ENCODE measurements at regions not wholly inside any gene's neighbourhood (a gene's known extent, or its start where the extent isn't known, plus 50 kb on each side); places are given as distances from the start of the nearest gene placed in this dataset.

DNA sequence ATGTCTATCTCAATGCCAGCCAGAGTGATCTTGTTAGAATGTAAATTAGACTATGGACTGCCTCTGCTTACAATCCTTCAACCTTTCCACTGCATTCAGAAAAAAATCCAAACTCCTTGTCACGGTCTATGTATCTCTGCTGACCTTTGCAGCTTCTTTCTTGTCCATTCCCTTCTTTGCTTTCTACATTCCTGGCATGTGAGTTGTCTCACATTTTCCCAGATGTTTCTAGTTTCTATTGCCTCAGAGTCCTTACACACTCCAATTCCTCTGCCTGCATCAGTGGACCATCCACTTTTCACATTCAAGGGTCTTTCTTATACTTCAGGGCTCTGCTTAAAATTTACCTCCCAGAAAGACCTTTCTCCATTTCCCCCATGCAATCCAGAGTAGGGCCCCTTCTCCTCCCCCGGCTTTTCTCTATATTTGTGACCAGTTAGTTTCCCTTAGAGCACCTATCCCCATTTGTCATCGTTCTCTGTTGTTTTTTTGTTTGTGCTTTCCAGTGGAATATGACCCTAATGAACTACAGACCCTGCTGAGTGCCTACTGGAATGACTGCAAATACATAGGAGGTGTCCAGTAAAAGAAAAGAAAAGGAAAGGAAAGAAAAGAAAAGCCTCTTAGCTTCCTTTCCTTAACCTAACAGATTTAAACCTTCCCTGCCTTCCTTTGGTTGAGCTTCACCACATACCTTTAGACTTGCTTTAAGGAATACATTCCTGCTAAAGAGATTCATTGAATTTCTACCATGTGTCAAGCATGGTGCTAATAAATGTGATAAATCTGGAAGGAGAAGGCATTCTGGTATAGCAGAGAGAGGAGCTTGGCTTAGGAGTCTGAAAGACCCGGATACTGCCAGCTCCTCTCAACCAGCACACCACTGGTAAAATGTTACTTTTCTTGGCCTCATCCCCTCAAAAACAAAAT lies 102.0 kb downstream of the DIRAS3 start:
- DNase-seq (ENCODE audit: low read depth), result peak; percentile 90

GRCh38 chr1:67947114-67947513 lies 103.3 kb downstream of the DIRAS3 start:
- DNase-seq (ENCODE audit: low read depth), result no peak

GRCh38 chr1:67945733-67946374 lies 104.6 kb downstream of the DIRAS3 start:
- no peak for DNase-seq (ENCODE audit: low read depth)

- DNase-seq (ENCODE audit: low read depth), result no peak
Observed at GRCh38 chr1:67942274-67942673, 108.2 kb downstream of the DIRAS3 start.

GRCh38 chr1:67941746-67942145 lies 108.5 kb upstream of the GNG12 start:
- DNase-seq (ENCODE audit: low read depth), result no peak

DNA sequence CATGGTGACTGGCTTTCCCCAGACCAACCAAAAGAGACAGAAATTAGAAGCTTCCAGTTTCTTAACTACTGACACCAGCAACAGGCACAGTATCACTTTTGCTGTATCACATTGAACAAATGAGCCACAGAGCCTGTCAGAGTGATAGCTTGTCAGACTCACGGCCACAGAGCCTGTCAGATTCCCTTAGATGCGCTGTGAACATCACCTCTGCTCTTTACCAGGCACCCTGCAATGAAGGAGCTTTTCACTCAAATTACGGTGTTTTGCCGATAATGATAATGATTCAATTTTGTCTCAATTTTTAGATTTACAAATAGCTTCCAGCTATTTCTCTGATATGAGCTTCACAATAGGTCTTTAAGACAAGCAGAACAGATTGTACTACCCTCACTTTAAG lies 107.9 kb upstream of the GNG12 start:
- no peak for DNase-seq (ENCODE audit: low read depth)

GRCh38 chr1:67939942-67940341 lies 106.7 kb upstream of the GNG12 start:
- DNase-seq (ENCODE audit: low read depth), result no peak

DNA sequence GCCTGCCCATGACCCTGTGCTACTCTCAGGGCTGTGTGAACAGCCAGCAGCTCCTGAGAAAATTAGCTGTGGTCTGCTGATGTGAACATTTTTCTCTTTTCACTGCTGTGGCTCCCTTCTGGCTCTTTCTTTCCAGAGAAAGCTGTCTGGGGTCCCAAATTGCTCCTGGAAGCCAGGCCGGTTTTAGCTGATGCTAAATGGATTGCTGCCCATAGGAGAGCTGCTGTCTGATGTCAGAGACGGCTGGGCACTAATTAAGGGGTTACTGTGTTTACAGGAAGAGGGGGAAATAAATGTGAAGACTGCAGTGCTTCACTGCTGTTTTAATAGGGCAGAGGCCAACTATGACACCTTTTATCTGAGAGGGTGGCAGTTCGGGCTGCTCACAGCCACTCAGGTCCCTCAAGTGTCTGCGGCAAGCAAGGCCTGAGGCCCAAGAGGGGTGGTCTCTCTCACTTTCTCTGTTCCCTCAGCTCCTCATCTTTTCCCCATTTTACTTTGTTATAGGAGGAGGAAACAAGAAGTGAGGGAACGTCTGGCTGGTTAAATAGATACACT lies 106.0 kb upstream of the GNG12 start:
- no peak for DNase-seq (ENCODE audit: low read depth)

GRCh38 chr1:67937651-67938050 lies 104.4 kb upstream of the GNG12 start:
- peak; percentile 3 for DNase-seq (ENCODE audit: low read depth)

GRCh38 chr1:67937010-67937409 lies 103.7 kb upstream of the GNG12 start:
- no peak for DNase-seq (ENCODE audit: low read depth)

DNA sequence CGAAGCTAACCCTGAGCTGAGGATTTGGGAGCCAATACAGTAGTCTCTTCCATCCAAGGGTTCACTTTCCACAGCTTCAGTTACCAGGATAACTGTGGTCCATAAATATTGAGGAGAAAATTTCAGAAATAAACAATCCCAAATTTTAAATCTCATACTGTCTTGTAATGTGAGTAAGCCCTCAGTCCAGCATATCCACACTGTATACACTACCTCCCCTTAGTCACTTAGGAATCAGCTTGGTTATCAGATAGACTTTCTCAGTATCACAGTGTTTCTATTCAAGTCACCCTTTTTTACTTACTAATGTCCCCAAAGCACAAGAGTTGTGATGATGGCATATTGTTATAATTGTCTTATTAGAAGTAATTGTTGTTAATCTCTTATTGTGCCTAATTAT lies 102.3 kb upstream of the GNG12 start:
- DNase-seq (ENCODE audit: low read depth), result no peak

GRCh38 chr1:67931198-67931597 lies 97.9 kb upstream of the GNG12 start:
- DNase-seq (ENCODE audit: low read depth), result no peak

DNA sequence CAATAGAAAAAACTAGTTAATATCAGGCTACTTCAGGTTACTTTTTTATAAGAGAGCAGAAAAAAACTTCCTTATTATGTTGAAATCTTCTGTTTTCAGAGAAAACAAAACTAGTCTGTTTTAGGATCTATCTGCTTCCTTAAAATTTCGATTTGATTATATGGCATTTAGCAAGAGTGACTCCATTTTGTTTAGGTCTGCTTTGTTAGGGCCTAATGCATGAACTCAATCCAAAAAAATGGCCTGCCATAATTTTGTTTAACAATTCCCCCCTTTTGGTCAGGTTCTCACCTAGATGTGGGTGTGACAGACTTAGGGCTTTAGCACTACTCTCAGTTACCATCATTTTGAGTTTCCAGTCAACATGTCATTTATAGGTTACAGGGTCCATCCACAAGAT lies 89.8 kb upstream of the GNG12 start:
- no peak for DNase-seq (ENCODE audit: low read depth)

DNA sequence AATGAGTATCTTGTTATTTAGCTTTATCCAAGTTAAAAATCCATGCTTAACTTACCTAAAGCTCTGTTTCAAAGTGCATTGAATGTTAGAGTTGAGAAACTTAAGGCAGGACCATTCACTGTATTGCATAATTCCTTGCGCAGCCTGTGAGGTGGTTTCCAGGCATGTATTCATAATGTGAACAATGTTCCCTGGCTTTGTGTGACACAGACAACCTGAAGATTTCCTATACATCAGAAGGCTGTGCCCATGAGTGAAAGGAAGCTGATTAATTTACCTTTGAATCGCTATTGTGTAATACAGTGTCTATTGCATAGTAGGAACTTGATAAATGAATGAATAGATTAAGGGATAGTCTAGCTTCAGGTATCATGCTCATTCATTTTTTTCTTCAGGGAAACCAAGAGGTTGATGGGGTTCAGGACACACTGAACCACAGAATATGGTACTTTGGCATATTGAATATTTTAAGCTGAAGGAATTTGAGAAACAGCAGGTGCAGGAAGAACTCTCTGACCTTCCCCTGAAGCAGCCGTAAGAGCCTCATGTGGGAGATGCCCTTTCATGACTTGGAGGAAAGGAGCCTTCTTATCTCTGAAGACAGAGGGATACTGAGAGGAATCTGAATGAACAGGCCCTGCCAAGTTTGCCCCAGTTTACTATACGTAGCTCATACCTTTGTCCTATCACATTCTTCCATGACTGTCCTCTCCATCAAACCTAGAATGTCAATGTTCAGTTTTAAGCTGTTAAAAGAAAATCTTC lies 88.6 kb upstream of the GNG12 start:
- no peak for DNase-seq (ENCODE audit: low read depth)

DNA sequence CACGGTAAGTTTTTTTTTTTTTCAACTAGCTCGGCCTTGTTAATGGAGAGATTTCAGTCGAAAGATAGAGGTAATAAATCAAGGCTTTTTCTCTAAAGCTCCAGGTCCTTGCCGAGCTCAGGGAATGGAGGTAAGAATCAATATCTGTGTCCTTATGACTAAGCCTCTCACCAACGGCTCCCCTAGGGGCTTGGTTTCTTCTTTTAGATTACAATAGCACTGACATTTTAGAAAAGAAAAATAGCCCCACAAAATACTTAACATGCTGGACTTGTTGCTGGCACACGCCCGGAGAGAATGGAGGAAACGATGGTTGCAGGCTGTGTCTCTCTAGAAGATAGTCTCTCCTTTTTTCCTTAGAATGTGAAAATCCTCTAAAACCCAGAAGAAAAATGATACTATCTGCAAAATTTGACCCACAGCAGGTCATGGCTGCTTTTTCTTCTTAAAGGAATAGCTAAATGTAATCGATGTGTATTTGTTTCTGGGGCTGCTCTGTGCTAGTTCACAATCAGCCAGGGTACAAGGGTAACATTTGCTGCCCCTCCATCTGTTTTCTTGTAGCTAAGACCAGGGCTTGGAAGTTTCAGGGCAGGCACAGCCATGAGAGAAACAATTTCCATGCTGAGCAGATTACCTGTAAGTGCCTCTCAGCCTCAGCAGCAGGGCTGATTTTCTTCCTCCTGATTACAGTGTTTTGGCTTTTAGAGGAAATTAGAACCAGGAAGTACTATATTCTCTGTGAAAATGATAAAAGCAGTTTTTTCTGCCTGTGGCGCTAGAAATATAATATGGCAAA lies 86.2 kb upstream of the GNG12 start:
- DNase-seq (ENCODE audit: low read depth), result no peak

DNA sequence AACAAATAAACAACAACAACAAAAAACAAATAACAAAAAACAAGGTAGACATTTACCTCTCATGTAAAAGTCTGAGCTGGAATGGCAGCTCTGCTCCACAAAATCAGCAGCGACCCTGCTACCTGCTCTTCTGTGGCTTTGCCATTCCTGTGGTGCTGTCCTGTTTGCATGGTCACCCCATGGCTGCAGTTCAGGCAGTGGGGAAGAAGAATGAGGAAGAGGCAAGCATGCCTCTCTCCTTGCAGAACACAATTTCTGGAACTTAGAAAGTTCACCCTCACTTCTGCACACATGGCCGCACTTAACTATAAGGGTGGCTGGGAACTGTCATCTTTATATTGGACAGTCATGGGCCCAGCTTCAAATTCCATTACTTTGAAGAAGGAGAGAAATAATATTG lies 84.8 kb upstream of the GNG12 start:
- DNase-seq (ENCODE audit: low read depth), result no peak

DNA sequence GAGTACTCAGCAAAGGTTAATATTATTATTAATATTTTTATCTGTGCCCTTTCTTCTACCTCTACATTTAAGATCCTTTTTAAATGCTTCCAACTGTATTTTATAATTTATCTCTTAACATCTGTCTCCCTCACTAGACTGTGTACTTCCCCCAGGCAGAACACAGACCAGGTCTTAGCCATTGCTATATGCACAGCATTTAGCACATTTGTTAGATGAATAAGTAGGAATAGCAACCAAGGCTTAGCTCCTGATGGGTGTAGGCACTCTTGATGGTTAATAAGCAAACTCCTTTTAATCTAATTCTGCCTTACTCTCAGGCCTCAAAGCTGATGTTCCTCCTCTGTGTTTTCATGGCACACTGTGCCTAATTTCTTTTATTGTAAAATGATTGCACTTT lies 83.7 kb upstream of the GNG12 start:
- DNase-seq (ENCODE audit: low read depth), result no peak

- no peak for DNase-seq (ENCODE audit: low read depth)
Observed at GRCh38 chr1:67916140-67916886, 83.0 kb upstream of the GNG12 start.

GRCh38 chr1:67909776-67910175 lies 76.5 kb upstream of the GNG12 start:
- no peak for DNase-seq (ENCODE audit: low read depth)

- DNase-seq (ENCODE audit: low read depth), result no peak
Observed at GRCh38 chr1:67908250-67908936, 75.1 kb upstream of the GNG12 start.
